ENCODE measurements at regions not wholly inside any gene's neighbourhood (a gene's known extent, or its start where the extent isn't known, plus 50 kb on each side); places are given as distances from the start of the nearest gene placed in this dataset.
"Not testable (repeated sequence)": the region's sequence is repeated elsewhere in the genome, so short reads cannot be mapped to it uniquely, and the experiment has no call there.

- not testable (repeated sequence) for TF ChIP-seq CTCF (IDR thresholded peaks at IDR 0.05; ENCODE audit: low read depth, low read length); EZH2phosphoT487 (IDR thresholded peaks at IDR 0.05; ENCODE audit: low read depth)
These were observed 148.3 kb downstream of the ADRA2C start for GRCh38 chr4:3914511-3914910.

Measured in OCI-LY3 (cell line).